HepG2 (cell line): ENCODE measurements at regions not wholly inside any gene's neighbourhood (a gene's known extent, or its start where the extent isn't known, plus 50 kb on each side); places are given as distances from the start of the nearest gene placed in this dataset.

Experiments
- ATAC-seq: fragments of 200-7000 bp; cut with Tn5 transposase; 3 replicates; pipeline ENCODE4 v1.9.1; 2020; ENCODE audit warnings: mild to moderate bottlenecking, moderate library complexity
- BruUV-seq: library from RNA; stranded (reverse); fragments of 400-500 nt; replicated peaks from 2 replicates; lab custom pipeline; 2021; lab: Mats Ljungman, UMichigan
- CTCF ChIA-PET: fragments of 300-600 bp; formaldehyde crosslinking; extraction: SDS; loops from one replicate; lab custom pipeline; 2021; ENCODE audit warnings: low total read pairs, inconsistent platforms, low intra/inter-chr PET ratio; lab: Yijun Ruan, JAX
- POLR2A ChIA-PET: fragments of 350-600 bp; sonication (Branson Sonifier 250); formaldehyde crosslinking; loops from one replicate; lab custom pipeline; 2020; ENCODE audit warnings: antibody characterized with exemption, inconsistent platforms; lab: Yijun Ruan, JAX
- DNase-seq: peaks from one replicate; pipeline ENCODE4 v3.0.0-alpha.2; 2015; ENCODE audit warnings: low spot score
- FAIRE-seq: peaks from 3 replicates; lab custom pipeline; 2011; peaks lifted over from hg19 to GRCh38; lab: Jason Lieb, UNC
- H2AFZ ChIP-seq: one replicate; pipeline ENCODE4 v1.6.1; 2011; ENCODE audit warnings: low read length, inconsistent platforms
- H3K27ac ChIP-seq: fragments of 300-600 bp; 3 replicates; pipeline ENCODE4 v1.8.0; 2011; ENCODE audit warnings: mixed run types, mild to moderate bottlenecking, mixed read lengths, low read length, inconsistent platforms; ENCODE audit not compliant: insufficient read depth; ENCODE audit errors: extremely low read length
- H3K27me3 ChIP-seq, 2 experiments: fragments of 200-600 bp in 1 of 2; 2 replicates in 1 of 2; 3 replicates in 1 of 2; pipeline versions ENCODE4 v1.6.0 to v1.8.0; 2011; ENCODE audit warnings: low read length in 2 of 2, mild to moderate bottlenecking in 2 of 2, moderate library complexity in 2 of 2, inconsistent platforms in 1 of 2; ENCODE audit not compliant: insufficient read depth in 2 of 2, control insufficient read depth in 1 of 2
- H3K36me3 ChIP-seq, 2 experiments: fragments of 200-600 bp in 1 of 2; replicated peaks in 1 of 2; 2 replicates in 1 of 2; 3 replicates in 1 of 2; pipeline versions ENCODE4 v1.5.1 to v1.8.0; 2011; ENCODE audit warnings: low read length in 2 of 2, inconsistent platforms in 1 of 2; ENCODE audit not compliant: insufficient read depth in 2 of 2, control insufficient read depth in 1 of 2
- H3K4me1 ChIP-seq: 2 replicates; pipeline ENCODE4 v1.5.1; 2012; ENCODE audit warnings: low read length, inconsistent platforms; ENCODE audit not compliant: insufficient read depth
- H3K4me2 ChIP-seq: 2 replicates; pipeline ENCODE4 v1.6.0; 2011; ENCODE audit warnings: low read depth, low read length, inconsistent platforms
- H3K4me3 ChIP-seq, 3 experiments: fragments of 200-600 bp in 1 of 3; sonication (generic), shearing (Covaris generic) in 1 of 3; replicated peaks in 1 of 3; 2 replicates each; pipeline ENCODE4 v1.5.1; 2011 to 2016; ENCODE audit warnings: low read length in 3 of 3, inconsistent platforms in 2 of 3, low read depth in 2 of 3, mild to moderate bottlenecking in 2 of 3, control low read depth in 1 of 3, mixed read lengths in 1 of 3; ENCODE audit not compliant: insufficient read depth in 1 of 3
- H3K79me2 ChIP-seq: one replicate; pipeline ENCODE4 v1.6.1; 2011; ENCODE audit warnings: low read length, inconsistent platforms; ENCODE audit not compliant: insufficient read depth
- H3K9ac ChIP-seq: 2 replicates; pipeline ENCODE4 v1.6.0; 2011; ENCODE audit warnings: mild to moderate bottlenecking, low read depth, low read length, inconsistent platforms; ENCODE audit not compliant: insufficient read depth
- H3K9me3 ChIP-seq: 2 replicates; pipeline ENCODE4 v1.5.1; 2012; ENCODE audit warnings: mild to moderate bottlenecking, low read length
- H4K20me1 ChIP-seq: 2 replicates; pipeline ENCODE4 v1.6.0; 2011; ENCODE audit warnings: inconsistent platforms, mild to moderate bottlenecking, low read length, moderate library complexity; ENCODE audit not compliant: insufficient read depth
- GTF2F1 ChIP-seq: fragments of 150-350 bp; IDR thresholded peaks from 2 replicates; pipeline ENCODE4 v1.6.1; 2014; ENCODE audit warnings: low read length
- LRRFIP1 ChIP-seq: sonication (generic); formaldehyde crosslinking; conservative IDR thresholded peaks from 2 replicates; pipeline ENCODE4 v1.4.0; 2020; ENCODE audit warnings: missing genetic modification reagents
- MNT ChIP-seq: fragments of 450-650 bp; IDR thresholded peaks from 2 replicates; pipeline ENCODE4 v1.6.1; 2016
- THAP7 ChIP-seq: sonication (generic); formaldehyde crosslinking; IDR thresholded peaks from 2 replicates; pipeline ENCODE4 v1.8.1; 2023; ENCODE audit warnings: mild to moderate bottlenecking, missing genetic modification reagents
- ZBTB44 ChIP-seq: sonication (generic); formaldehyde crosslinking; IDR thresholded peaks from 2 replicates; pipeline ENCODE4 v1.4.0; 2020; ENCODE audit warnings: missing genetic modification reagents
- ZNF251 ChIP-seq: sonication (generic); formaldehyde crosslinking; IDR thresholded peaks from 2 replicates; pipeline ENCODE4 v1.9.0; 2021; ENCODE audit warnings: mild to moderate bottlenecking, missing genetic modification reagents
- WGBS: methylation state at CpG from one replicate; pipeline ENCODE4 v1.1.6; 2017; ENCODE audit warnings: low lambda C conversion rate; 5-methylcytosine and 5-hydroxymethylcytosine counted together
- in situ Hi-C: cut with HindIII; loops from 2 replicates; pipeline ENCODE4 v1.10.0; 2017; ENCODE audit warnings: low pct_unique_long_range_greater_than_20kb; ENCODE audit not compliant: extremely low pct_ligation_motif_present
- intact Hi-C: fragments of 100-400 bp; cut with micrococcal nuclease; formaldehyde crosslinking; loops from one replicate; pipeline ENCODE4 v1.10.0; 2022; ENCODE audit not compliant: unreplicated experiment

GRCh38 chr2:37836711-37837110 lies 88.4 kb upstream of the RMDN2 start (continued):
- TF ChIP-seq LRRFIP1 (CRISPR knock-in tag) (no peak), GTF2F1 (no peak), THAP7 (CRISPR knock-in tag) (no peak), ZBTB44 (CRISPR knock-in tag) (no peak)

GRCh38 chr2:37837628-37838328 lies 87.3 kb upstream of the RMDN2 start:
- H3K4me3 ChIP-seq = no peak overlapping the region
- POLR2A ChIA-PET = no interaction called here
- H3K9me3 ChIP-seq = no peaks in the 10 kb centered on the region
- no peaks in the 10 kb centered on the region for H3K4me1 ChIP-seq
- no peak for DNase-seq
- intact Hi-C loops = no loop called here
- ATAC-seq = no peak
- H3K27me3 ChIP-seq = peaks cover 0 to 14% of the 10 kb centered on the region in 2 experiments; a peak in 2 of 5 replicates
- 25% methylated on average over 6 of the region's 6 CpGs for WGBS
- no peaks in the 10 kb centered on the region for H3K79me2 ChIP-seq
- H3K27ac ChIP-seq = no peak overlapping the region
- H3K9ac ChIP-seq = no peak overlapping the region
- BruUV-seq = no TSS peak
- CTCF ChIA-PET = no interaction called here
- no peaks in the 10 kb centered on the region for H3K36me3 ChIP-seq
- in situ Hi-C loops = no loop called here
- H3K4me2 ChIP-seq = no peak overlapping the region
- 0 out of 2 replicates have a peak, but pooled peaks have one; percentile 4 for TF ChIP-seq MNT
- no peak for TF ChIP-seq ZNF251 (CRISPR knock-in tag)
- H4K20me1 ChIP-seq = no peaks in the 10 kb centered on the region
- no peak for FAIRE-seq
- no peak overlapping the region for H2AFZ ChIP-seq
